GM18519 (cell line): ENCODE measurements at regions not wholly inside any gene's neighbourhood (a gene's known extent, or its start where the extent isn't known, plus 50 kb on each side); places are given as distances from the start of the nearest gene placed in this dataset.
"Not testable (repeated sequence)": the region's sequence is repeated elsewhere in the genome, so short reads cannot be mapped to it uniquely, and the experiment has no call there.

Source experiments
- ATAC-seq: cut with Tn5 transposase; IDR thresholded peaks from one replicate; pipeline ENCODE4 v1.9.1; 2021; ENCODE audit warnings: mild to moderate bottlenecking, moderate library complexity; ENCODE audit not compliant: unreplicated experiment, low FRiP score

- ATAC-seq, result not testable (repeated sequence)
Observed at GRCh38 chr4:111076299-111076698, 453.4 kb upstream of the PITX2 start.

- ATAC-seq, result no peak
Observed at GRCh38 chr4:111108153-111108552, 485.3 kb upstream of the PITX2 start.

GRCh38 chr4:111113591-111113990 is 490.7 kb upstream of the PITX2 start:
- ATAC-seq, result no peak

DNA sequence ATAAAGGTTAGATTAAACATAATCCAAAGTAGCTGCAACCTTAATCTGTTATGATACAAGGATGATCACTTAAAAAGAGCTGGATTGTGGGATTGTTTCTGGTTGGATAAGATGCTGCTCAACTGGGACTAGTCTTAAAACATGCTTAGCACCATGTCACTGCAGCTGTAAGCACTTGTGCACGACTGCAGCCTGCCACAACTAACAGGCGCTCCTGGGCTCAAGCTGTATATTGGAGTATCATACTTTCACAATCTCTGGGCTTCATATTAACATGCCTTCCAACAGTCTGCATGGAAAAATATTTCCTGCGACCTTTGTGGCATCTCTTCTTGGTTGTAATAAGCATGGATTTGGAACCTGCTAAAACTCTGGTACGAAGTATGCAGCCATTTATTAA is 493.0 kb upstream of the PITX2 start:
- no peak for ATAC-seq

- ATAC-seq, result no peak
Observed at GRCh38 chr4:111120191-111120590, 497.3 kb upstream of the PITX2 start.

GRCh38 chr4:111126340-111126739 is 503.5 kb upstream of the PITX2 start:
- ATAC-seq, result no peak

DNA sequence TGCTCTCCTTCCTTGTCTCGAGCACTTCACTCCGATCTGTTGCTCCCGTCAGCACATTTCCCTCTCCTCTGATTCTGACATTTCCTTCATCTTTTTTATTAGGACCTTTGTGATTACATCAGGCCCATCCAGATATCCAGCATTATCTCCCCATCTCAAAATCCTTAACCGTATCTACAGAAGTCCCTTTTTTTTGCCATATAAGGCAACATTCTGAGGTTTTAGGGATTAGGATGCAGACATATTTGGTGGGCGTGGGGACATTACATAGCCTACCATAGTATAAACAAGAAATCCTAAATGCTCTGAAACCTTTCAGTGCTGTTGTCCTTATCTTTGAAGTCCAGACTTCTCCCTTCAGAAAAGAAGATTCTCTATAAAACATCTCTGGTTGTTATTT is 505.0 kb upstream of the PITX2 start:
- no peak for ATAC-seq

GRCh38 chr4:111128327-111128726 is 505.4 kb upstream of the PITX2 start:
- ATAC-seq, result no peak

DNA sequence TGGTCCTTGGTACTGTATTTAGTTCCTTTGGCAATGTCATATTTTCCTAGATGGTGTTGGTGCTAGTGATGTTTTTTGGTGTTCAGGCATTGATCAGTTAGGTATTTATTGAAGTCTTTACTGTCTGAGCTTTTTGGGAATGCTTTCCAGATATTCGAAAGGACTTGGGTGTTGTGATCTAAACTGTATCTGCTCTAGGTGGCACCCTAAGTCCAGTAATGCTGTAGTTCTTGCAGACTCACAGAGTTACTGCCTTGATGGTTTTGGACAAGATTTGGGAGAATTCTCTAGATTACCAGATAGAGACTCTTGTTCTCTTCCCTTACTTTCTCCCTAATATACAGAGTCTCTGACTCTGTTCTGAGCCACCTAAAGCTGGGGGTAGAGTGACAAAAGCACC is 513.6 kb upstream of the PITX2 start:
- no peak for ATAC-seq

DNA sequence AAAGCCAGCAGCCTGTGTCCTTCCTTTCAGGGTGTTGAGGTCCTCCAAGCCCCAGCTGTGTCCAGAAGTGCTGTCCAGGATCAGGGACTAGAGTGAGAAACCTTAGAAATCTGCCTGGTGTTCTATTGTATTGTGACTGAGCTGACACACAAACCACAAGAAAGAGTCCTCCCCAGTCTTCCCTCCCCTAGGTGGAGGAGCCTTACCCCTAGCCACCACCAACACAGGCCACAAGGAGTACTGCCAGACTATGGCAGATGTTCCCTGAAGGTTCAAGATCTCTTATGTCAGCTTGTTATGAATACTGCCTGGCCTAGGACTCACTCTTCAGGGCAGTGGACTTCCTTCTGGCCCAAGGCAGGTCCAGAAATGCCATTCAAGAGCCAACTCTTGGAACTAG is 514.1 kb upstream of the PITX2 start:
- ATAC-seq, result no peak

- ATAC-seq, result no peak
Observed at GRCh38 chr4:111143510-111143909, 520.6 kb upstream of the PITX2 start.

GRCh38 chr4:111154934-111155333 is 532.1 kb upstream of the PITX2 start:
- ATAC-seq, result no peak

DNA sequence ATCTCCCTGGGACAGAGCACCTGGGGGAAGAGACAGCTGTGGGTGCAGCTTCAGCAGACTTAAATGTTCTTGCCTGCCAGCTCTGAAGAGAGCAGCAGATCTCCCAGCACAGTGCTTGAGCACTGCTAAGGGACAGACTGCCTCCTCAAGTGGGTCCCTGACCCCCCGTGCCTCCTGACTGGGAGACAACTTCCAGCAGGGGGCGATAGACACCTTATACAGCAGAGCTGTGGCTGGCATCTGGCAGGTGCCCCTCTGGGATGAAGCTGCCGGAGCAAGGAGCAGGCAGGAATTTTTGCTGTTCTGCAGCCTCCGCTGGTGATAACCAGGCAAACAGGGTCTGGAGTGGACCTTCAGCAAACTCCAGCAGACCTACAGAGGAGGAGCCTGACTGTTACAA is 541.7 kb upstream of the PITX2 start:
- not testable (repeated sequence) for ATAC-seq

DNA sequence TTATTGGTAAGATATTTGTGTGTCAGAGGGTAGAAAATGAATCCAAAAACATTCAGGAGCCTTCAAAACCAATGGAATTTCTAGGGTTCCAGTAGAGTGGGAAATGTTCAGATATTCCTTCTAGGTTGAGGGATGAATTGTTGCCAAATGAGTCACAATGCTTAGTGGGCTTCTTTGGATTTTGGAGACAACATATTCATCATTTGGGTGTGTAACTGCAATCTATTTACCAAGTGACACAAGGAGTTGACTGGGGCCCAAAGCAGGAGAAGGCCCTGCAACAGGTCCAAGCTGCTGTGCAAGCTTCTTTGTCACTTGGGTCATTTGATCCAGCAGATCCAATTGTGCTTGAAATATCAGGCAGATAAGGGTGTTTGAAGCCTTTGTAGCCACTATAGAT is 551.5 kb upstream of the PITX2 start:
- ATAC-seq, result no peak

DNA sequence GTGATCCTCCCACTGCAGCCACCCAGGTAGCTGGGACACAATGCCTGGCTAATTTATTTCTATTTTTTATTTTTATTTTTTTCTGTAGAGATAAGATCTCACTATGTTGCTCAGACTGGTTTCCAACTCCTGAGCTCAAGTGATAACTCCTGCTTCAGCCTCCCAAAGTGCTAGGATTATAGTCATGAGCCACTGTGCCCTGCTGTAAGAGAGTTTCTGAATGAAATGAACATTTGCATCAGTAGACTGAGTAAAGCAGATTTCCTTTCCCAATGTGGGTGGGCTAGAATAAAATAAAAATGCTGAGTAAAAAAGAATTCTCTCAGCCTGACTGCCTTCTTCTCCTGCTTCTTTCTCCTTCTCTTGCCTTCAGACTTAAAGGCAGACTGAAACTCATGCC is 555.4 kb upstream of the PITX2 start:
- ATAC-seq, result no peak

DNA sequence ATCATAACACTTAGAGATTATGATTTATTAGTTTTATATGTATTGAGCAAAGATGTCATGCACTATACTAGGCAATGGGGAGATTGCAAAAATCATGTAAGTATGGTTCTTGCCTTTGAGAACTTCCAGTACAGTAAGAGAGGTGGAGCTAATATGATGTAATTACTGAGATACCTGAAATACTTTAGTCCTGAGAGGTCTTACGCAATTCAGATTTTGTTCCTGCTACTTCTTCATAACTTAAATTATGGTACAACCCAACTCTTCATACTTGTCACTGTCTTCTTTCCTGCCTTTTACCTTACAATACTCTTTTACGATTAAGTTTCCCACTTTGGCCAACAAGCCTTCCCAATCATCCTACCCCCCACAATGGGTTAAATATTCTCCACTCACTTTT is 564.2 kb upstream of the PITX2 start:
- no peak for ATAC-seq

GRCh38 chr4:111198446-111198845 is 575.6 kb upstream of the PITX2 start:
- no peak for ATAC-seq

- no peak for ATAC-seq
Observed at GRCh38 chr4:111204797-111205196, 581.9 kb upstream of the PITX2 start.

DNA sequence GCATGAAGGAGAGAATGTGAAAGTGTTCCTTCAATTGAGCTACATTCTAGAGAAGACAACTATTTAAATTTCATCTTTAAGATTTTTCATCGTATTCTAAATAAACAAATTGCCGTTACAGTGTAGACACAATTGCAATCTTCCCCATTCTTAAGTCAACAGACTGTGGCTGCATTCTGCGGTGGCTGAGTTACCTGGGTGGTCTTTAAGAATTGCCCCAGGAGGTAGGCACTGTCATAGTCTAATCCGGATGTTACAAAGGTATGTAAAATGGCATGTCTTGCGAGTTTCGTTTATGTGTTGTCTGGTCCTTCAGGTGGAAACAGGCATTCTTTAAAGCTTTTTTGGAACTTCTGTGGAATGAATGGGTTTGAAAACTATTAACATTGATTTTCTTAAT is 586.1 kb upstream of the PITX2 start:
- ATAC-seq, result no peak

- ATAC-seq, result no peak
Observed at GRCh38 chr4:111209706-111210105, 586.8 kb upstream of the PITX2 start.

GRCh38 chr4:111210595-111210994 is 587.7 kb upstream of the PITX2 start:
- no peak for ATAC-seq

GRCh38 chr4:111213531-111213930 is 590.7 kb upstream of the PITX2 start:
- no peak for ATAC-seq

DNA sequence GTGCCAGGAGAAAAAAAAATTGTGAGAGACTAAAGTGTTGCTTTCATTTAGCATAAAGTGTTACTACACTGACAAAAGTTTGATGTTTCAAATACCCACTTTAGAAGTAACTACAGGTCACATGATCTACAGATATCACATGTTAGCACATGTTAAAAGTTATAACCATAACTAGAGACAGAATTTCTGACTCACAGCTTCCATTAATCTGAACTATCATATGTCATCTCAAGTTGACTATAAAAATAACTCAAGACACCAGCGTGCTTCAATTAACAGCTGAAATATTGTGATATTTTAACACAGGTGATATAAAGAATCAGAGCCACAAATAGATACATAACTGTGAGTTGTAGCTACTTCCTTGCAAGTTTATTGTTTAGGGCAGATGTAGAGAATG is 591.5 kb upstream of the PITX2 start:
- ATAC-seq, result no peak

DNA sequence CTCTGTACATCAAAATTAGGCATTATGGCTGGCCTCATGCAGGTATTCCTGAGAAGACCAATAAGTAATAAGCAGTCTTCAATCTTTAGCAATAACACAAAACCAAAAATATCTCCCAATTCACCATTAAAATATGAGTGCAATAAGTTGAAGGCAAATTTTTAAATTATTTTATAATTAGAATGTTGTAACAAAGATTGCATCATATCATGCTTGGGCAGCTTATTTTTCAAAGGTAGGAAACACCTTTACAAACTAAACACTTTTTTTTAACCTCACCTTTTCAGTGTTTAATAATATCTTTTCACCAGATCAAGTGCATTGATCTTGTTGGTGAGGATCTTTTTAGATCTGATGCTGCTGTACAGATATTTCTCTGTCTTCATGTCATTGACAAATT is 592.9 kb upstream of the PITX2 start:
- ATAC-seq, result no peak
